HTR-8/SVneo (cell line): ENCODE measurements at regions not wholly inside any gene's neighbourhood (a gene's known extent, or its start where the extent isn't known, plus 50 kb on each side); places are given as distances from the start of the nearest gene placed in this dataset.

Experiments
- DNase-seq: peaks from one replicate; pipeline ENCODE4 v3.0.0; 2011; ENCODE audit warnings: low spot score, mixed read lengths; ENCODE audit not compliant: insufficient read length
- FAIRE-seq: peaks from 2 replicates; lab custom pipeline; 2011; peaks lifted over from hg19 to GRCh38; lab: Jason Lieb, UNC

- FAIRE-seq (no peak), DNase-seq (no peak)
Observed at GRCh38 chr11:114848027-114848426, 169.7 kb downstream of the NXPE2 start.

DNA sequence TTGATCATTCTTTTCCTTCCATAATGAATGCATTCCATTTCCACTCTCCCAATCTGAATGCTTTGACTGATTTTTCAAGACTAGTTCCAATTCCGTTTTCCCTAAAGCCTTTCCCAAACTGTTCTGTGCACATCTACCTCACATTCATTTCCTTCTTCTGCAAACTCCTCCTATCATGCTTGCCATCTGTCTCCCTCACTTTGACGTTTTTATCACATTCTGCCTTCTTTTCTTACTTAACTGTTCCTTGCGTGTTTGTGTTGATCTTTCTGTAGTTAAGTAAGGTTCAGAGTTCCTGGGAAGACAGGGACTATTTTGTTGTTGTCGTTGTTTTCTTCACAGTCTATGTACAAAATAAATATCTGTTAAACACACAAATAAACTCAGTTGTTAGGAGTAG lies 179.0 kb downstream of the NXPE2 start:
- DNase-seq = no peak
- FAIRE-seq = no peak

DNA sequence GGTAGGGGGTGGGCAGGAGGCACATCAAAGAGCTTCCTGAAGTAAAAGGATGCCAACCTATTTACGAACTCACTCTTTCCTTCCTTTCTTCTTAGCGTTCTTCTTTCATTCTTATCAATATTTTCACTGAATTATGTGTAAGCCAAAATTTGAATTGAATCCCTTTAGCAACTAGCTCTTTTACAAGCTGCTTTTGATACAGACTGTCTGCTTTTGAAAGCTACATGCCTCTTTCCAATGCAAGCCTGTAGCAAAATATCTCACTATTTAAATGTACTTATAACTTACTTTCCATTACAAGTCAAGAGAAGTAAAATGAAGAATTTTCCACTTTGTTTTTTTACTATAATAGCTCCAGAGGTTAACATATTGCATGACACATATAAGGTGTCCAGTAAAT lies 186.6 kb downstream of the NXPE2 start:
- FAIRE-seq = no peak
- DNase-seq = no peak

DNA sequence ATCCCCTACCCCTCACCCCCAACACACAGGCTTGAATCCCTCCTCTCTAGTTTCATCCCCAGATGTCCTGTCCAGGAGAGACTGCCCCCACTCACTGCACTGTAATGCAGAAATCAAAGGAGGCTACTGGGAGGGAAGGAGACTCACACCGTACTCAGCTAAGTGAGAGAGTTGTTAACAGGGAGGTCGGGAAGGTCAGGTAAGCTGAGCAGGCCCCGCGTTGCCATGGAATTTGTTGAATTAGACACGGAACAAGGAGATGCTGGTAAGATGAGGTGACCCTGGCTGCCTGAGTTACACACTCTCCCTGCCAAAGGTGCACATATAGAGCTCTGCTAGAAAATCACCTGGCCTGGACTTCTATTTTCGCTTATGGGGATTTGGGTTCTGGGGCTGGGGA lies 197.9 kb downstream of the NXPE2 start:
- DNase-seq = no peak
- FAIRE-seq = no peak

- FAIRE-seq = no peak
- no peak for DNase-seq
Observed at GRCh38 chr11:114877976-114878375, 199.6 kb downstream of the NXPE2 start.

DNA sequence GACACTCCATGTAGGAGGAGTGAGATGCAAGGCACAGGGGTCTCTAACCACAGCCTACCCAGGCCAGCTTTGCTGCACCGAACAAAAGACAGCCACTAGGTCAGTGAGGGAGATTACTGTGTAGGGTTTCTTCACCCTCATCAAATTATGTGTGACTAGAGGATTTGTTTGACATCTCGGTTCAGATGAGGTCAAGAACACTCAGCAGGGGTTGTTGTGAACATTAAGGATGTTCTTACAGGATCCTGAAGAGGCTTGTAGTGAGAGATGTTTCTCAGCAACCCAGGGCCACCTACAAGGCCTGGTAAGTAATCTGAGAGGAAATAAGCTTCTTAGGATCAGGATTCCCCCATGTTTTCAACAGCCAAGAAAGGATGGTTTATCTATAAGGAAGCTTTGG lies 202.1 kb downstream of the NXPE2 start:
- no peak for DNase-seq
- FAIRE-seq = no peak

GRCh38 chr11:114883472-114883871 lies 205.1 kb downstream of the NXPE2 start:
- FAIRE-seq (no peak), DNase-seq (no peak)

DNA sequence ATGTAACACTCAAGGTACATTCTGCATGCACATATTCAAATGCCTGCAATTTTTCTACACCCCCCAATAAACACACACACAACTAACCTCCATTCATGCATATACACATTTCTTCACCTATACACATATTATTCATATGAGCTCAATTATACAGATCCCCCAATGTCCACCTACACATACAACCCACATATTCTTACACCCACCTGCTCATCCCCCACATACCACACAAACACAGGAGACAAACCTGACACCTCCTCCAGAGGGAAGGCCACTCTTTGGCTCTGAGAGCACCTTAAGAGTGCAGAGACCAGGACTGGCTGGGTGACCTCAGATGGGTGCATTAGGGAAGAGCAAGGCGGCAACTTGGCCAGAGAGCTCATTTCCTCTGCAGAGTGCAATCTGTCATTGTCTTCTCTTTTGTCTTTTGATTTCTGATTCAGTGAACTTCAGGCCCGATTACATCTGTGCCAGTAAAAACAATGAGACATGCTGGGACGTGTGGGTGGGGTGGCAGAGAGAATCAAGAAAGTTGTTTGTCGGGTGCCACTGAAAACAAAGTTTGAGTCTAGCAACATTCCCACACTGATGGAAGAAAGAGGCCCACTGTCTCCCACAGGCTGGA lies 208.4 kb downstream of the NXPE2 start:
- no peak for FAIRE-seq
- DNase-seq = no peak

DNA sequence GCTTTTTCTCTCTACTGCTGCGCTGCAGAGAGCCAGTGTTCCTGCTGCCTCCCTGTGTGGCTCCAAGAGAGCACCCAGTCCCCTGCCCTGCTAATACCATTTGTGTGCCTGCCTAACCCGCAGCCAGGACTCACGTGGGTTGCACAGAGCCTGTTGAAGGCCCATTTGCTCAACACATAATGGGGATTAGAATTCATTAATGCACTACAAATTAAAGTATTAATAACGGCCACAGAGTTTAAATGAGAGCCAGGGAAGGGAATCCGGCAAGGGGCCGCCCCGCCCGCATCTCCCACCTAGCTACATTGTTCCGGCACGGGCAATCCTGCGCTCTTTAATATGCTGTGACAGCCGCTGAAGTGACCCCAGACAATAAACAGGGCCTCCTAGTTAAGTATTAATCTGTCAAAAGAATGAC lies 211.3 kb downstream of the NXPE2 start:
- DNase-seq = no peak
- no peak for FAIRE-seq

GRCh38 chr11:114890038-114890437 lies 211.7 kb downstream of the NXPE2 start:
- no peak for FAIRE-seq
- DNase-seq = no peak

DNA sequence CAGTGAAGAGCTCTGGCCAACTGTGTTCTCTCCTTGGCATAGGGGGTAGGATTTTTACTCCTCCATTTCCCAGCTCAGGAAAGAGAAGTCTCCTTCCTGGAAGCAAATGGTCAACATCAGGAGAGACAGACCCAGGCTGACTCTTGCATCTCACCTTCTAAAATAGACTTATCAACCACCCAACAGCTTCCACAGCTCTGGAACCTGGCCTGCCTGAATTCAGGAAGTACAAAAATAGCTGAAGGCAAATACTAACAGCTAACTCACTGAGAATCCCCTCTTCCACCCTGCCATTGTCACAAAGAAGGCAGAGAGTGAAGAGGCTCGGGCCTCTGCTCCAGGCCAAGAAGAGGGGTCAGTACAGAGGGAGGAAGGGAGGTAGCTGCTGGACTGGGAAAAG lies 213.6 kb downstream of the NXPE2 start:
- FAIRE-seq (no peak), DNase-seq (no peak)

- FAIRE-seq = no peak
Observed at GRCh38 chr11:114892381-114893197, 214.3 kb downstream of the NXPE2 start.

GRCh38 chr11:114893329-114893728 lies 215.0 kb downstream of the NXPE2 start:
- no peak for DNase-seq
- FAIRE-seq = peak; percentile 4

More at GRCh38 chr11:114892381-114893197, 214.3 kb downstream of the NXPE2 start:
- DNase-seq = no peak

DNA sequence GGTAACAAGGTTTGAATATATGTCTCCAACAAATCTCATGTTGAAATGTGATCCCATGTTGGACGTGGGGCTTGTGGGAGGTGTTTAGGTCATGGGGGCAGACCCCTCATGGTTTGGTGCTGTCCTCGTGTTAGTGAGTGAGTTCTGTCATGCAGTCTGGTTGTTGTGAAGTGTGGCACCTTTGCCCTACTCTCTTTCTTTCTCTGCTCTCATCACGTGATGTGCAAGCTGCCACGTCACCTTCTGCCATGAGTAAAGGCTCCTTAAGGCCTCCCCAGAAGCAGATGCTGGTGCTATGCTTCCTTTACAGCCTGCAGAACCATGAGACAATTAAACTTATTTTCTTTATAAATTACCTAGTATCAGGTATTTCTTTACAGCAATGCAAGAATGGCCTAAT lies 218.3 kb downstream of the NXPE2 start:
- FAIRE-seq (no peak), DNase-seq (no peak)

- FAIRE-seq (no peak), DNase-seq (no peak)
Observed at GRCh38 chr11:114909866-114910265, 231.5 kb downstream of the NXPE2 start.

DNA sequence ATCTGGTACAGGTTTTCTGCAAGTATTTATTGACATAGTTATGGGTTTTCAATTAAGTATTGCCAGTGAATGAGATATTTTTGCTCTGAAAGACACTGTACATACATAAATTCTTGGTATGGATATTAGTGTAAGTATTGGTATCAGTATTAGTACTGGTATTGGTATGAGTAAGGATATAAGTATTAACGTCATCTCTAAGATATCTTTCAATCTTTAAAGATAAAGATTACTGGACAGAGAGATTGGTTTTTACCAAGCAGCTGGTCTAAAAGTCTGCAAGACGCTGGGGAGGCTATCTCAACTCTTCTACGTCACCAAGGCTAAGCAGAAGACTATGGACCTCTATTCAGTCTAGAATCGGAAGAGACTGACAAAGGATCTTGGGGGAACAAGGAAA lies 234.5 kb downstream of the NXPE2 start:
- FAIRE-seq (no peak), DNase-seq (no peak)

DNA sequence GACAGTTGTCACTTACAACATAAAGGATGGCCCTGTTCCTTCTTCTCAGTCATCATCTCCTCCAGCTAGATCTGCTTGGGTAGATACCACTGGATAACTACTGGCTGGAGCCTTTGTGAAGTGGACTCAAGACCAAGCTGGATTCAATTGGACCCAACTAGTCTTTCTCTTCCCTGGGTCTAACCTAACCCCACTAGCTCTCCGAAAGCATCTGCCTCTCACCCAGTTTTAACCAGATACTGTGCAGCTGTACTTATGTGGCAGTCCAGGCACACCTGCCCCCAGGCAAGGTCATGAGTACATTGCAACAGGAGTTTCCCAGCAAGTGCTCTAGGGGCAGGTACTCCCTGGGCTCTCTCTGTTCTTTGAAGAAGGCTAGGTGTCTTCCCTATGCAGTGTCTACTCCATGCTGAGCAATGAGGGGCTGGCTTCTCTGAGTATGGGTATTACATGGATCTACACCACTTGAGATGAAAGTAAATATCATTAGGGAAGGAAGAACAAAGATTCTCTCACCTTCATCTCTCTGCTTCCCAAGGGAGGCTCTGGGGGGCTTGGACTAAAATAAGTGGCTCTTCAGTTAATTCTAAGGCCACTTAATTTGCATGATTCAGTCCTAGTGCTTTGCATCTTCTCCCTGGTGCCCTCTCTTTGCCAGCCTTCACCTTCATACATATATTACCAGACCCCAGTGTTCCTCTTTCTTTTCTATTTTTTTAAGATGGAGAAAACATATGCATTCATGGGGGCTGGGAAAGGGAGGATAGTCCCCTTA lies 236.1 kb downstream of the NXPE2 start:
- DNase-seq (no peak), FAIRE-seq (no peak)

DNA sequence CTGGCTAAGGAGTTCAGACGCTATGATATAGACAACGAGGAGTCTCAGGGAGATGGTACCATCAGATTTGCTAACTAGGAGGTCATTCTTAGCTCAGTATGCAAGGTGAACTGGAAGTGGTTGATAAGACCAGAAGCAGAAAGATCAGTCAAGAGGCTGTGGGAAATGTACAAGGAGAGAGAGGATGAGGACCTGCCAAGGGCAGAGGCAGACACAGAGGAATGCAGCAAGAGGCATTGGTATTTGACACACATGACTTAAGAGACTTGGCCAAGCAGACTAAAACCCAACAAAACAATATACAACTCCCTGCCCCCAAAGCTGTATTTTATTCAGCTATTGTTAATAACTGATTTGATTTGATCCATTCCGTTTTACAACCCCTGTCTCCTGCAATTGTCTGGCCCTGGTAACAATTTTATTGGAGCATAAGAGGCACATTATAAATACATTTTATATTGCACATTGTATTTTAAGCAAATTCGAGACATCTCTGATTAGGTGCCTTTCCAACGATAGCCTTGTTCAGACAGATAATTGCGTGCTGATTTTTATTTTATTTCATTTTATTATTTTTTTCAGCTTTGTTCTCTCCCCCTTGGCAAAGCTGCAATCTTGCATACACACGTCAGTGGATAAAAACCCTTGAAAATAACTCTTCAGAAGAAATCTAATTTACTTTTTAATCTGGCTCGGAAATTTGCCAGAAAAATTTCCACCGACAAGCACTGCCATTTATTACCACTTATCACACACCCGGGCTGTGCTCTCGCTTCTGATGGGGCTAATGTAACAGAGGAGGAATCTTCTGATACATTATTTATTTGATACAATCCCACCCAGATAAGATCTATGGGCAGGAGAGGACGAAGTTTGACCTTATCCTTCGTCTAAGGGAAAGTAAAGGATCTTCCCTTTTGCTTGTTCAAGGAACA lies 237.8 kb downstream of the NXPE2 start:
- DNase-seq = no peak
- no peak for FAIRE-seq

- DNase-seq (no peak), FAIRE-seq (no peak)
Observed at GRCh38 chr11:114918286-114918685, 240.0 kb downstream of the NXPE2 start.

DNA sequence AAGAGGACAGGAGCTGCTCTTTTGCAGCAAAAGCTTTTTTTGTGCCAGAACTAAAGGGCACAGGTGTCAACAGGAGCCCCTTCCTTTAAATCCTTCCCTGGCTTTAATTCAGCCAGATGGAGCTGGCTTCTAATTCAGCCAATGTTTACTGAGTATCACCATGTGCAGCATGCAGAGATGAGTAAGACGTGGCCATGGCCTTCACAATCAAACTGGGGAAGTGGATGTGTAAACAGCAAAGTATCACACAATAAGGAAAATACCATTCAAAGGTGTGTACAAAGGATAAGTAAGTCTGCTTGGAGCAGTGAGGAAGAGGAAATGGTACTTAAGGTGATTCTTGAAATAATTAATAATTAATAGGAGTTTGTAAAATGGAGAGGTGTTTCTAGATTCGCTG lies 243.4 kb downstream of the NXPE2 start:
- DNase-seq (no peak), FAIRE-seq (no peak)
